AG04450 (cell line): ENCODE measurements at regions not wholly inside any gene's neighbourhood (a gene's known extent, or its start where the extent isn't known, plus 50 kb on each side); places are given as distances from the start of the nearest gene placed in this dataset.

Source experiments
- CTCF ChIA-PET: fragments of 300-600, 350-600 bp; formaldehyde crosslinking; extraction: SDS; loops from one replicate; lab custom pipeline; 2022; ENCODE audit warnings: antibody characterized with exemption, inconsistent platforms; lab: Charles Lee
- POLR2A ChIA-PET: fragments of 350-600 bp; formaldehyde crosslinking; extraction: SDS; loops from one replicate; lab custom pipeline; 2021; ENCODE audit warnings: antibody characterized with exemption, inconsistent platforms; lab: Yijun Ruan, JAX
- DNase-seq: peaks from one replicate; pipeline ENCODE4 v3.0.0-alpha.2; 2011; ENCODE audit warnings: low read depth, low spot score
- H3K27ac ChIP-seq: one replicate; pipeline ENCODE4 v1.5.1; 2012; ENCODE audit warnings: low read depth, low read length, control low read depth
- H3K27me3 ChIP-seq: one replicate; pipeline ENCODE4 v1.6.0; 2012; ENCODE audit warnings: low read length; ENCODE audit not compliant: control insufficient read depth, insufficient read depth
- H3K4me3 ChIP-seq: 2 replicates; pipeline ENCODE4 v1.5.1; 2011; ENCODE audit warnings: mild to moderate bottlenecking, low read depth, low read length, control low read depth
- H3K9me3 ChIP-seq: 2 replicates; pipeline ENCODE4 v1.5.1; 2012; ENCODE audit warnings: low read length; ENCODE audit not compliant: control insufficient read depth, insufficient read depth
- CTCF ChIP-seq: IDR thresholded peaks from 2 replicates; pipeline ENCODE4 v1.5.1; 2011; ENCODE audit warnings: low read depth, low read length, control low read depth, inconsistent platforms

GRCh38 chr1:199033661-199034060 is 394.8 kb downstream of the PTPRC start:
- no peaks in the 10 kb centered on the region for H3K9me3 ChIP-seq
- CTCF ChIA-PET = no interaction called here
- no peak for DNase-seq
- no peak for TF ChIP-seq CTCF
- no peaks in the 10 kb centered on the region for H3K27me3 ChIP-seq
- H3K4me3 ChIP-seq = no peak overlapping the region
- POLR2A ChIA-PET = no interaction called here
- H3K27ac ChIP-seq = no peak overlapping the region

GRCh38 chr1:199038156-199038555 is 399.3 kb downstream of the PTPRC start:
- H3K4me3 ChIP-seq = no peak overlapping the region
- DNase-seq = no peak
- TF ChIP-seq CTCF = no peak
- H3K27ac ChIP-seq = no peak overlapping the region
- no peaks in the 10 kb centered on the region for H3K9me3 ChIP-seq
- ChIA-PET POLR2A (no interaction called here), CTCF (no interaction called here)
- no peaks in the 10 kb centered on the region for H3K27me3 ChIP-seq

GRCh38 chr1:199040076-199040905 is 401.5 kb downstream of the PTPRC start:
- ChIA-PET POLR2A (no interaction called here), CTCF (no interaction called here)
- Histone ChIP-seq H3K27ac (no peak overlapping the region), H3K4me3 (no peak overlapping the region), H3K9me3 (no peaks in the 10 kb centered on the region), H3K27me3 (no peaks in the 10 kb centered on the region)
- no peak for DNase-seq
- TF ChIP-seq CTCF = no peak

GRCh38 chr1:199041173-199041914 is 402.5 kb downstream of the PTPRC start:
- H3K4me3 ChIP-seq = no peak overlapping the region
- no peak for TF ChIP-seq CTCF
- ChIA-PET POLR2A (no interaction called here), CTCF (interaction anchor here (1.2 kb wide), 1 partner anchor 72 kb away, joined by 3 read pairs; no protein-coding TSS in a partner anchor)
- no peaks in the 10 kb centered on the region for H3K27me3 ChIP-seq
- H3K27ac ChIP-seq = no peak overlapping the region
- no peaks in the 10 kb centered on the region for H3K9me3 ChIP-seq
- DNase-seq = no peak

- Histone ChIP-seq H3K27ac (no peak overlapping the region), H3K4me3 (no peak overlapping the region), H3K9me3 (no peaks in the 10 kb centered on the region), H3K27me3 (no peaks in the 10 kb centered on the region)
- no peak for DNase-seq
- ChIA-PET POLR2A (no interaction called here), CTCF (interaction anchor here (0.6 to 1.2 kb wide), 2 partner anchors 71 to 425 kb away, joined by 3 to 4 read pairs; no protein-coding TSS in a partner anchor)
- TF ChIP-seq CTCF = no peak
These were observed 403.4 kb downstream of the PTPRC start for GRCh38 chr1:199042193-199042592.
